Skeletal muscle tissue (tissue), 3 donors: ENCODE measurements at regions not wholly inside any gene's neighbourhood (a gene's known extent, or its start where the extent isn't known, plus 50 kb on each side); places are given as distances from the start of the nearest gene placed in this dataset.

Experiments used
- H3K27ac ChIP-seq: one replicate; pipeline ENCODE4 v1.7.0; 2013; ENCODE audit warnings: mild to moderate bottlenecking, low read depth, low read length, inconsistent platforms
- H3K27me3 ChIP-seq, 3 donors: one replicate each; pipeline ENCODE4 v1.7.0; 2013; ENCODE audit warnings: low read length in 3 of 3; ENCODE audit not compliant: control insufficient read depth in 3 of 3, insufficient read depth in 3 of 3
- H3K36me3 ChIP-seq, 3 donors: one replicate each; pipeline ENCODE4 v1.7.0; 2013; ENCODE audit warnings: low read length in 3 of 3; ENCODE audit not compliant: control insufficient read depth in 3 of 3, insufficient read depth in 3 of 3
- H3K4me1 ChIP-seq, 3 donors: one replicate each; pipeline ENCODE4 v1.7.0; 2013; ENCODE audit warnings: low read length in 3 of 3, mild to moderate bottlenecking in 3 of 3; ENCODE audit not compliant: control insufficient read depth in 3 of 3, insufficient read depth in 3 of 3
- H3K4me3 ChIP-seq, 3 donors: one replicate each; pipeline ENCODE4 v1.7.0; 2013; ENCODE audit warnings: low read length in 3 of 3
- H3K9ac ChIP-seq, 3 donors: one replicate each; pipeline ENCODE4 v1.7.0; 2013; ENCODE audit warnings: low read length in 3 of 3, mild to moderate bottlenecking in 3 of 3, moderate library complexity in 2 of 3, low read depth in 1 of 3
- H3K9me3 ChIP-seq, 3 donors: one replicate each; pipeline ENCODE4 v1.7.0; 2013; ENCODE audit warnings: low read length in 3 of 3; ENCODE audit not compliant: control insufficient read depth in 3 of 3
- donor health status: Osteomylitis.

DNA sequence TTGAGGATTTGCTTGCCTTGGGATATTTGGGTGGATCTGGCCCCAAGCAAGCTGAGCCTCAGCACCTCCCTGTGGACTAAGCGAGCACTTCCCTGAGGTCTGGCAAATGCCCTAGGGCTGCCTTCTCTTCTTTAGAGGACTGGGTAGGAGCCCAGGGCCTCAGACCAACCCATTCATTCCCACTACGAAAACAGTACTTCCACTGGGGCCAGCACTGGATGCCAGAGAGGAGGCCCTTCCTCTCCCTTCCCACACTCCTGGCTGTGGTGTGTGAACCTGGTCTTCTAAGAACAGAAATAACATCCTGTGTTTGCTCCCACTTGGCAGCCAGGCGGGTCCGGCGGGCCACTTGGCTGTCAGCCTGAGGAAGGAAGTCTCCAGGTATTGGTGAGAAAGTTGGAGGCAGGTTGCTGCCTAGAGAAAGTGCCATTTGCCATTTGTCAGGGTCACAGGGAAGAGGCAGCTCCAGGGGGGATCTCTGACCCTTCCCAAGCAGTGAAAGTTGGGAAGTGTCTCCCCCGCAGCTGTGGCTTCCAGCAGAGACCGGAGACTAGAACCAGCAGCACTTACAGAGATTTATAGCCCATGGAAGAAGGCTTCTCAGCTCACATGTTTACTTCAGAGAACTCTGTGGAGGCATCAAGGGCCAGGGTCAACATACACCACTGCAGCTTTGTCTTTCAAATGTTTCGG lies 323.5 kb downstream of the SIPA1L2 start:
- H3K36me3 ChIP-seq = no peaks in the 10 kb centered on the region
- peak overlapping the region in 1 of 3 donors; percentile 18 for H3K9ac ChIP-seq
- H3K4me3 ChIP-seq = no peak overlapping the region
- H3K27ac ChIP-seq = peak overlapping the region; percentile 48
- no peaks in the 10 kb centered on the region for H3K27me3 ChIP-seq
- H3K4me1 ChIP-seq = peaks cover 11 to 16% (median 12%) of the 10 kb centered on the region in 3 donors
- H3K9me3 ChIP-seq = no peaks in the 10 kb centered on the region

DNA sequence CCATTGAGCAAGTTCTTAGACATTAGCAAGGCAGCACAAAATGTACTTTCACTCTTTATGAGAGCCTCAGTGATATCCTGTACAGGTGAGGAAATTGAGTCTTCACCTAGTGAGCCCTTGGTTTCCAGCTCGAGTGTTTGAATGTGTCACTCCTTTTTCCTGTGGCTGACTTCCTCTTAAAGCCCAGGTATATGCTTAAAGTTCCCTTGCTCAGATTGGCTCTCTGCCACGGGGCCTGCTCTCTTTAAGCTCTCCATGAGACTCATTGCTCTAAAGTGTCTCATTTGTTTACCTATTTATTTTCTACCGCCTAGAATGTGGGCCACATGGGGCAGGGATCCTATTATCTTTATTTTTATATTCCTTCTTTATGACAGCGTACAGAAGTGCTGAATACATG lies 324.9 kb downstream of the SIPA1L2 start:
- no peak overlapping the region for H3K4me3 ChIP-seq
- no peaks in the 10 kb centered on the region for H3K27me3 ChIP-seq
- peaks cover 11 to 16% (median 12%) of the 10 kb centered on the region in 3 donors for H3K4me1 ChIP-seq
- H3K27ac ChIP-seq = no peak overlapping the region
- no peaks in the 10 kb centered on the region for H3K9me3 ChIP-seq
- H3K36me3 ChIP-seq = no peaks in the 10 kb centered on the region
- no peak overlapping the region for H3K9ac ChIP-seq

DNA sequence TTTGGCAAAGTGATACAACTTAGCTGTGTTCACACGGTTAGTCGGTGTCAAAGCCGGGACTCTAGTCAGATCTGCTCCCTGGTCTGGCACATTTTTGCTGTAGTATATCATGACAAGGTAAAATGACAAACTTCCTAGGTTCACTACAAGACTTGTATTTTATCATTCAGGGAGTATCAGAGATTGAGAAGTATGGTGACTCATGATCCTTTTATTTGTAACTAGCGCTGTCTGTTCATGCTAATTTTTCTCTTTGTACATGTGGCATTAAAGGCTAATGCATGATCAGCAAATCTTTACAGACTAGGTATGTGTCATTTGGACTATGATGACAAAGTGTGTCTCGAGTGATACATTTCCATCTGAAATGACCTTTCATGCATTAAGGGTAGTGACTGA lies 326.7 kb downstream of the SIPA1L2 start:
- Histone ChIP-seq H3K36me3 (no peaks in the 10 kb centered on the region), H3K9ac (no peak overlapping the region), H3K4me3 (no peak overlapping the region), H3K9me3 (no peaks in the 10 kb centered on the region), H3K4me1 (peaks cover 11 to 16% (median 12%) of the 10 kb centered on the region in 3 donors), H3K27me3 (no peaks in the 10 kb centered on the region), H3K27ac (no peak overlapping the region)

DNA sequence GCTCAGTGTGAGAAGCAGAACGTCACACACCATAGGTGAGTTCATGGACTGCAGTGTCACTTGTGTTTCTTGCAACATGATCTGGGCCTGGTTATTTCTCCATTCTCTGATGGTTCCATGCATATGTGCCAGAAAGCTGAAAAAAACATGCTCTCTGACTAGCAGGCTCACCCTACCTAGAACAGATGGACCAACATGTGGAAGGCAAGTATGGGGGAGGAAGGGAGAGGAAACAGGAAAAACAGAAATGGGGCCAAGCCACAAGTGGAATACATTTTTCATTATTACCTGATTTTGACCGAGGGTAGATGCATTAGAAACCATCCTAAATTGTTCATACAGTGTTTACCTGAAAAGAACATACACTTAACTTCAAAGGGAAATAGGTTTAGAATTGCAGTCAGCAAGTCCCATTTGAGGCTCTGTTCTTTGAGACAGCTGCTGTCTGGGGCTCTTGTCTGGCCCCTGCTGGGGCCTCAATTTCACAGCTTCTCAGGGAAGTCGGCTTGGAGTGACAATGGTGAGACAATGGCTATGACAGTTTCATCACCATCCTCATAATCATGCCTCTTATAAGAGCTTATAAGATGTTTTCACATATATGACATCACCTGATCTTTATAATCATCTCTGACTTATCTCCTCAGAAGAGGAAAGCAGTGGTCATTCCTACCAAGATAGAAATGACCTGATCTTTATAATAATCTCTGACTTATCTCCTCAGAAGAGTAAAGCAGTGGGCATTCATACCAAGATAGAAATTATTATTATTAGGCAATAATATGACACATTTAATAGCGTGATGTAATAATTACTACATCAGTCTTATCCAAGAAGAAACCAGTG lies 327.3 kb downstream of the SIPA1L2 start:
- H3K4me1 ChIP-seq = peaks cover 11 to 16% (median 12%) of the 10 kb centered on the region in 3 donors
- H3K36me3 ChIP-seq = no peaks in the 10 kb centered on the region
- no peaks in the 10 kb centered on the region for H3K27me3 ChIP-seq
- no peak overlapping the region for H3K9ac ChIP-seq
- no peak overlapping the region for H3K4me3 ChIP-seq
- no peaks in the 10 kb centered on the region for H3K9me3 ChIP-seq
- no peak overlapping the region for H3K27ac ChIP-seq

DNA sequence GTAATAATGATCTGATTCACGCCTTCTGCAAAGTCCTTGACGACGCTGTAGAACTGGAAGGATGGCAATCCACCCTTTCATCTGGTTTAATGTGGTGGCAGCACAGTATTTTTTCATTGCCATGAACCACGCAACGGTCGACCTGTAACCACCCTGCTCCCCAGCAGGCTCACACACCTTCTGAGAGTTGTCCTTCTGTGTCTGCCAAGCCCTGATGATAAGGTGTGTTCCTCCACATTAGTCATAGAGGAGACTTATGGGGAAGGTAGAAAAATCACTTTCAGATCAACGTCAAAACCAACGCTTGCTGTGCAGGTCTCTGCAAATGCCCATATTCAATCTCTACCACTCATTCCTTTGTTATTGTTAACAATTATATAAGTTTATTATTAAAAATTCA lies 328.7 kb downstream of the SIPA1L2 start:
- Histone ChIP-seq H3K9me3 (no peaks in the 10 kb centered on the region), H3K9ac (no peak overlapping the region), H3K36me3 (no peaks in the 10 kb centered on the region), H3K27ac (no peak overlapping the region), H3K4me1 (peaks cover 5 to 8% (median 6%) of the 10 kb centered on the region in 3 donors), H3K4me3 (no peak overlapping the region), H3K27me3 (no peaks in the 10 kb centered on the region)

DNA sequence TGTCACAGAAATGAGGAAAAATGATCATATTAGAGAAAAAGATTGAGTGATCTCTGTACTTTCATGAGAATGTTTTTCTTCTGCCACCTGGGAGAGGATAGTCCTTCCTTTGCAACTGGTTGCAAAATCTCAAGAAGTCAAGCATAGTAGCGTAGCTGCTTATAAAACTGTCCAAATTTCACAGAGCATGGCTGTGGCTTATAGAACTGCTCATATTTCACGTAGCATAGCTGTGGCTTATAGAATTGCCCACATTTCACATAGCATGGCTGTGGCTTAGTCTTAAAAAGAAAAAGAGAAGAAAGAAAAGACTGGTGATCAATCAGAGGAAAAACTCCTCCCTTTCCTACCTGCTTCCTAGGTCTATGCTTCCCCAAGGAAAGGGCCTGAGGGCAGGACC lies 329.5 kb downstream of the SIPA1L2 start:
- no peaks in the 10 kb centered on the region for H3K36me3 ChIP-seq
- H3K27ac ChIP-seq = no peak overlapping the region
- no peaks in the 10 kb centered on the region for H3K27me3 ChIP-seq
- H3K4me1 ChIP-seq = peaks cover 0 to 2% (median 0%) of the 10 kb centered on the region in 3 donors
- no peak overlapping the region for H3K4me3 ChIP-seq
- no peak overlapping the region for H3K9ac ChIP-seq
- H3K9me3 ChIP-seq = no peaks in the 10 kb centered on the region

DNA sequence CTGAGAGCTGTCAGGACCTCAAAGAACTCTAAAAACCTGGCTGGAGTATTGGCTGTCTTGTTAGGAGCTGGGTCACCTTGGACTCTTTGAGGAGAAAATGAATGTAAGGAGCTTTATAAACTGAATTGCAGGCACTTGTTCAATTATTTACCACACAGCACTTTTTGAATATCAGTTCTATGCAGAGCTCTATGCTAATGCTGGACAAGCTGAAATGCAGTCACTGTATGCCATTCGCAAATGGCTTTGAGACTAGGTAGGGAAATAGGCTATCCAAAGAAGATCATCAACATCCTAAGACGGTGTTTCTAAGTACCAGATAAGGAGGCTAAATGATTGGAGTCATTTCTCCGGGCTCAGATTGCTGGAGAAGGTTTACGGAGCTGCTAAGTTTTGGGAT lies 333.5 kb downstream of the SIPA1L2 start:
- Histone ChIP-seq H3K9ac (no peak overlapping the region), H3K4me1 (no peaks in the 10 kb centered on the region), H3K9me3 (no peaks in the 10 kb centered on the region), H3K4me3 (no peak overlapping the region), H3K27me3 (no peaks in the 10 kb centered on the region), H3K27ac (no peak overlapping the region), H3K36me3 (no peaks in the 10 kb centered on the region)

DNA sequence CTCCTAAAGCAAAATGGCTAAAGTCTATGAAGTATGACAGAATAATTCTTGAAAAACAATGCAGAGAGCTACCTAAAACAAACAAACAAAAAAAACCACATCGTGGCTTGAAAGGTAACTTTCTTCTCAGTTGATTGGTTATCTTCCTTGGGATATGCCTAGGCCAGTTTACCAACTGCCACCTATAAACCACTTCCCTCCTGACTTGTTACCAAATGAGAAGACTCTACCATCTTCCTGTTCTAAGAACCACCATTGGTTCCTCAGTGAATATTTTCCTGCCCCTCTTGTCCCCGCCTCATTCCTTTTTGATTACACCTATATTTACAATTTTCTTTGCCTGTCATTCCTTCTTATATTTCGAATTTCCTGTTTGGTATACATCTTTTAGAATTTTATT lies 336.6 kb downstream of the SIPA1L2 start:
- H3K9me3 ChIP-seq = no peaks in the 10 kb centered on the region
- H3K4me3 ChIP-seq = no peak overlapping the region
- H3K27me3 ChIP-seq = no peaks in the 10 kb centered on the region
- peaks cover 0 to under 1% (median 0%) of the 10 kb centered on the region in 3 donors for H3K4me1 ChIP-seq
- H3K9ac ChIP-seq = no peak overlapping the region
- H3K27ac ChIP-seq = no peak overlapping the region
- no peaks in the 10 kb centered on the region for H3K36me3 ChIP-seq

DNA sequence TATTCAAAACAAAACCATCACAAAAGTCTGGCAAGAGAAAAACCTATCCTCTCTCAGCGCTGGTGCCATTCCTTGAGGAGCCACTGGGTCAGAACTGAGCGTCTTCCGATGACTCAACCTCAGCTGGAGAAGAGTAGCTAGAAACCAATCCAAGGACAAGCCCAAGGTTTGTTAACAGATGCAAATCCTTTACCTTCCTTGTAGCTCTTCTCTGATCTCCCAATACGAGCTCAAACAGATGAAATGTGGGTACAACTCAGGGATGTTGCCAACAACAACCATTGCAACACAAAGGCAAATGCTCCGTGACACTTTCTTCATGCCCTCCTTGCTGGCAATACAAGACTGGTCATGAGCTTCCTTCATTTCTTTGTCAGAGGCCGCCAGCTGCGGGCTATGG lies 337.1 kb downstream of the SIPA1L2 start:
- H3K9ac ChIP-seq = no peak overlapping the region
- no peaks in the 10 kb centered on the region for H3K9me3 ChIP-seq
- H3K27ac ChIP-seq = no peak overlapping the region
- H3K27me3 ChIP-seq = no peaks in the 10 kb centered on the region
- no peaks in the 10 kb centered on the region for H3K36me3 ChIP-seq
- no peak overlapping the region for H3K4me3 ChIP-seq
- H3K4me1 ChIP-seq = peaks cover 0 to 2% (median 0%) of the 10 kb centered on the region in 3 donors

DNA sequence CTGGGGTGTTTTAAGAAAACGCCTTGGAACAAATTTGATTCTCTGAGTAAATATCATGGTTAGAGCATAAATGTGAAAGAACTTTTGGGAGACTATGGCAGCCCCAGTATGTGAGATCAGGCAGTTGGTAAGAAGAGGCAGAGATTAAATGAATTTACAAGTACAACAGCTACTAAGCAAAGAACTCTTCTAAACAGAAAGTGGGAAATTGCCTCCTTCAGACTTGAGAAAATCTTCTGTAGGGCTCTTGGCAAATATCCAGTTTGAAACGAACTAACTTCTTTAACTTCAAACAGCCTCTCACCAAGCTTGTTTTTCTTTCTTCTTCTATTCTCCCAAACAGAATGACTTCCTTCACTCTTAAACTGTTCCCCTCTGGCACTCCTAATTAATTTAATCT lies 337.7 kb downstream of the SIPA1L2 start:
- no peaks in the 10 kb centered on the region for H3K9me3 ChIP-seq
- H3K27ac ChIP-seq = no peak overlapping the region
- H3K27me3 ChIP-seq = no peaks in the 10 kb centered on the region
- no peaks in the 10 kb centered on the region for H3K36me3 ChIP-seq
- H3K4me3 ChIP-seq = no peak overlapping the region
- H3K4me1 ChIP-seq = peaks cover 0 to 3% (median 2%) of the 10 kb centered on the region in 3 donors
- no peak overlapping the region for H3K9ac ChIP-seq
